Activated naive CD8-positive, alpha-beta T cell treated with anti-CD3 and anti-CD28 coated beads, Interleukin-2, amount 10 ng/mL, durations not matched to agents 7 days and 5 days (primary cell): ENCODE measurements at regions not wholly inside any gene's neighbourhood (a gene's known extent, or its start where the extent isn't known, plus 50 kb on each side); places are given as distances from the start of the nearest gene placed in this dataset.
"Not testable (repeated sequence)": the region's sequence is repeated elsewhere in the genome, so short reads cannot be mapped to it uniquely, and the experiment has no call there.

Experiments used
- ATAC-seq: fragments of 150-1000 bp; cut with Tn5 transposase; one replicate; pipeline ENCODE4 v1.10.0; 2021; ENCODE audit warnings: low read depth, moderate library complexity
- POLR2A ChIA-PET: fragments of 350-600 bp; sonication (Branson Sonifier 250); formaldehyde crosslinking; loops from one replicate; lab custom pipeline; 2021; ENCODE audit warnings: antibody characterized with exemption; lab: Charles Lee
- DNase-seq: peaks from one replicate; pipeline ENCODE4 v3.0.0; 2021
- H3K27ac Mint-ChIP-seq: one replicate; pipeline ENCODE4 v1.8.0; 2022; ENCODE audit warnings: mild to moderate bottlenecking, mixed read lengths
- H3K27me3 Mint-ChIP-seq: one replicate; pipeline ENCODE4 v1.8.0; 2022; ENCODE audit warnings: mild to moderate bottlenecking, moderate library complexity, mixed read lengths
- H3K36me3 Mint-ChIP-seq: one replicate; pipeline ENCODE4 v1.8.0; 2021; ENCODE audit warnings: mild to moderate bottlenecking, mixed read lengths
- H3K4me1 Mint-ChIP-seq: one replicate; pipeline ENCODE4 v1.8.0; 2021; ENCODE audit warnings: mixed read lengths
- H3K4me3 Mint-ChIP-seq: one replicate; pipeline ENCODE4 v1.8.0; 2022; ENCODE audit warnings: mild to moderate bottlenecking, moderate library complexity, mixed read lengths
- H3K9me3 Mint-ChIP-seq: one replicate; pipeline ENCODE4 v1.8.0; 2021; ENCODE audit warnings: mixed read lengths

- Mint-ChIP-seq H3K4me1 (no peaks in the 10 kb centered on the region), H3K27me3 (no peaks in the 10 kb centered on the region), H3K27ac (no peak overlapping the region), H3K36me3 (no peaks in the 10 kb centered on the region), H3K4me3 (no peak overlapping the region), H3K9me3 (peaks cover 4% of the 10 kb centered on the region)
- POLR2A ChIA-PET = no interaction called here
- ATAC-seq (no peak), DNase-seq (no peak)
Observed at GRCh38 chr10:23768281-23768680, 329.4 kb downstream of the OTUD1 start.

- ATAC-seq (no peak), DNase-seq (no peak)
- Mint-ChIP-seq H3K27me3 (no peaks in the 10 kb centered on the region), H3K27ac (no peak overlapping the region), H3K4me1 (no peaks in the 10 kb centered on the region), H3K4me3 (no peak overlapping the region), H3K36me3 (no peaks in the 10 kb centered on the region), H3K9me3 (no peaks in the 10 kb centered on the region)
- POLR2A ChIA-PET = no interaction called here
Observed at GRCh38 chr10:23777153-23777552, 338.3 kb downstream of the OTUD1 start.

GRCh38 chr10:23779301-23779700, 340.4 kb downstream of the OTUD1 start:
- no peak for DNase-seq
- Mint-ChIP-seq H3K27me3 (no peaks in the 10 kb centered on the region), H3K36me3 (no peaks in the 10 kb centered on the region), H3K4me3 (no peak overlapping the region), H3K27ac (no peak overlapping the region), H3K9me3 (no peaks in the 10 kb centered on the region), H3K4me1 (no peaks in the 10 kb centered on the region)
- no peak for ATAC-seq
- POLR2A ChIA-PET = no interaction called here

- Mint-ChIP-seq H3K4me3 (no peak overlapping the region), H3K9me3 (no peaks in the 10 kb centered on the region)
- POLR2A ChIA-PET = no interaction called here
Observed at GRCh38 chr10:23780331-23780730, 341.5 kb downstream of the OTUD1 start.

GRCh38 chr10:23786594-23786993, 347.7 kb downstream of the OTUD1 start:
- Mint-ChIP-seq H3K9me3 (no peaks in the 10 kb centered on the region), H3K36me3 (no peaks in the 10 kb centered on the region), H3K27me3 (no peaks in the 10 kb centered on the region), H3K27ac (no peak overlapping the region), H3K4me1 (no peaks in the 10 kb centered on the region), H3K4me3 (no peak overlapping the region)
- DNase-seq (no peak), ATAC-seq (no peak)
- POLR2A ChIA-PET = no interaction called here

More at GRCh38 chr10:23780331-23780730, 341.5 kb downstream of the OTUD1 start:
- Mint-ChIP-seq H3K27ac (no peak overlapping the region), H3K4me1 (no peaks in the 10 kb centered on the region), H3K27me3 (no peaks in the 10 kb centered on the region), H3K36me3 (no peaks in the 10 kb centered on the region)
- DNase-seq (no peak), ATAC-seq (no peak)

GRCh38 chr10:23793577-23793976, 354.7 kb downstream of the OTUD1 start:
- ATAC-seq = no peak
- H3K27me3 Mint-ChIP-seq = no peaks in the 10 kb centered on the region
- no peaks in the 10 kb centered on the region for H3K36me3 Mint-ChIP-seq
- no peaks in the 10 kb centered on the region for H3K4me1 Mint-ChIP-seq
- no peak overlapping the region for H3K27ac Mint-ChIP-seq
- H3K9me3 Mint-ChIP-seq = peaks cover 4% of the 10 kb centered on the region
- no peak overlapping the region for H3K4me3 Mint-ChIP-seq
- POLR2A ChIA-PET = no interaction called here
- DNase-seq = no peak

GRCh38 chr10:23797452-23797851, 358.6 kb downstream of the OTUD1 start:
- DNase-seq, H3K4me1 Mint-ChIP-seq, H3K4me3 Mint-ChIP-seq, ATAC-seq, H3K36me3 Mint-ChIP-seq, H3K27ac Mint-ChIP-seq, H3K9me3 Mint-ChIP-seq, H3K27me3 Mint-ChIP-seq, POLR2A ChIA-PET: not testable (repeated sequence)

GRCh38 chr10:23804125-23804524, 365.2 kb downstream of the OTUD1 start:
- no peaks in the 10 kb centered on the region for H3K27me3 Mint-ChIP-seq
- DNase-seq (no peak), ATAC-seq (no peak)
- H3K36me3 Mint-ChIP-seq = no peaks in the 10 kb centered on the region
- POLR2A ChIA-PET = no interaction called here
- H3K27ac Mint-ChIP-seq = no peak overlapping the region
- no peaks in the 10 kb centered on the region for H3K4me1 Mint-ChIP-seq
- peaks cover 4% of the 10 kb centered on the region for H3K9me3 Mint-ChIP-seq
- no peak overlapping the region for H3K4me3 Mint-ChIP-seq

GRCh38 chr10:23813687-23814086, 374.8 kb downstream of the OTUD1 start:
- ATAC-seq = no peak
- no peaks in the 10 kb centered on the region for H3K9me3 Mint-ChIP-seq
- no peaks in the 10 kb centered on the region for H3K27me3 Mint-ChIP-seq
- no peak overlapping the region for H3K27ac Mint-ChIP-seq
- no peak overlapping the region for H3K4me3 Mint-ChIP-seq
- no peak for DNase-seq
- H3K36me3 Mint-ChIP-seq = no peaks in the 10 kb centered on the region
- H3K4me1 Mint-ChIP-seq = no peaks in the 10 kb centered on the region
- POLR2A ChIA-PET = no interaction called here

- H3K27ac Mint-ChIP-seq = no peak overlapping the region
- no peak for DNase-seq
- H3K4me3 Mint-ChIP-seq = no peak overlapping the region
- no peaks in the 10 kb centered on the region for H3K27me3 Mint-ChIP-seq
- POLR2A ChIA-PET = no interaction called here
- ATAC-seq = no peak
- no peaks in the 10 kb centered on the region for H3K9me3 Mint-ChIP-seq
- H3K36me3 Mint-ChIP-seq = no peaks in the 10 kb centered on the region
- no peaks in the 10 kb centered on the region for H3K4me1 Mint-ChIP-seq
Observed at GRCh38 chr10:23818484-23818883, 379.6 kb downstream of the OTUD1 start.

- POLR2A ChIA-PET = no interaction called here
- Mint-ChIP-seq H3K27ac (no peak overlapping the region), H3K9me3 (no peaks in the 10 kb centered on the region), H3K4me3 (no peak overlapping the region), H3K36me3 (no peaks in the 10 kb centered on the region), H3K4me1 (no peaks in the 10 kb centered on the region), H3K27me3 (no peaks in the 10 kb centered on the region)
- DNase-seq (no peak), ATAC-seq (no peak)
Observed at GRCh38 chr10:23820792-23821191, 381.9 kb downstream of the OTUD1 start.

GRCh38 chr10:23824822-23825221, 384.1 kb upstream of the KIAA1217 start:
- no peaks in the 10 kb centered on the region for H3K27me3 Mint-ChIP-seq
- no peak overlapping the region for H3K27ac Mint-ChIP-seq
- no peak overlapping the region for H3K4me3 Mint-ChIP-seq
- DNase-seq (no peak), ATAC-seq (no peak)
- H3K4me1 Mint-ChIP-seq = no peaks in the 10 kb centered on the region
- no peaks in the 10 kb centered on the region for H3K36me3 Mint-ChIP-seq
- H3K9me3 Mint-ChIP-seq = peaks cover 3% of the 10 kb centered on the region
- POLR2A ChIA-PET = no interaction called here

- no peak for DNase-seq
- POLR2A ChIA-PET = no interaction called here
- H3K36me3 Mint-ChIP-seq = no peaks in the 10 kb centered on the region
- H3K27me3 Mint-ChIP-seq = peaks cover 2% of the 10 kb centered on the region
- no peak for ATAC-seq
- H3K4me1 Mint-ChIP-seq = no peaks in the 10 kb centered on the region
- H3K27ac Mint-ChIP-seq = no peak overlapping the region
- H3K9me3 Mint-ChIP-seq = peaks cover 3% of the 10 kb centered on the region
- H3K4me3 Mint-ChIP-seq = no peak overlapping the region
Observed at GRCh38 chr10:23826421-23826820, 382.5 kb upstream of the KIAA1217 start.

GRCh38 chr10:23829556-23829955, 379.4 kb upstream of the KIAA1217 start:
- H3K9me3 Mint-ChIP-seq = peaks cover 3% of the 10 kb centered on the region
- POLR2A ChIA-PET = no interaction called here
- no peak overlapping the region for H3K4me3 Mint-ChIP-seq
- peaks cover 2% of the 10 kb centered on the region for H3K27me3 Mint-ChIP-seq
- no peak overlapping the region for H3K27ac Mint-ChIP-seq
- H3K36me3 Mint-ChIP-seq = no peaks in the 10 kb centered on the region
- ATAC-seq (no peak), DNase-seq (no peak)
- no peaks in the 10 kb centered on the region for H3K4me1 Mint-ChIP-seq

GRCh38 chr10:23834091-23834490, 374.8 kb upstream of the KIAA1217 start:
- POLR2A ChIA-PET = no interaction called here
- H3K4me3 Mint-ChIP-seq = no peak overlapping the region
- H3K36me3 Mint-ChIP-seq = no peaks in the 10 kb centered on the region
- H3K27ac Mint-ChIP-seq = no peak overlapping the region
- no peaks in the 10 kb centered on the region for H3K9me3 Mint-ChIP-seq
- ATAC-seq (no peak), DNase-seq (no peak)
- H3K27me3 Mint-ChIP-seq = peaks cover 2% of the 10 kb centered on the region
- H3K4me1 Mint-ChIP-seq = no peaks in the 10 kb centered on the region
